ENCODE measurements at regions not wholly inside any gene's neighbourhood (a gene's known extent, or its start where the extent isn't known, plus 50 kb on each side); places are given as distances from the start of the nearest gene placed in this dataset.

- TF ChIP-seq CTCF (IDR thresholded peaks at IDR 0.05; ENCODE audit: low read depth, low read length, poor library complexity, severe bottlenecking) (no peak), EZH2phosphoT487 (IDR thresholded peaks at IDR 0.05; ENCODE audit: borderline replicate concordance, low read length) (no peak)
Observed at GRCh38 chr2:14321357-14321756, 311.2 kb upstream of the LRATD1 start.

Data from DOHH2 (cell line).